Cardiac fibroblast (primary cell): ENCODE measurements at regions not wholly inside any gene's neighbourhood (a gene's known extent, or its start where the extent isn't known, plus 50 kb on each side); places are given as distances from the start of the nearest gene placed in this dataset.

ENCODE experiments used
- DNase-seq, 2 donors: peaks; one replicate each; pipeline versions ENCODE4 v3.0.0 to v3.0.0-alpha.2; 2010; ENCODE audit warnings: low read depth in 2 of 2
- H3K4me3 ChIP-seq, 2 donors: replicated peaks in 1 of 2; 1 replicate in 1 of 2; 2 replicates in 1 of 2; pipeline ENCODE4 v1.5.1; 2011; ENCODE audit warnings: low read depth in 2 of 2, low read length in 2 of 2, mild to moderate bottlenecking in 2 of 2, moderate library complexity in 1 of 2
- TF ChIP-seq, protein P1 (sequence below): IDR thresholded peaks from one replicate; pipeline ENCODE4 v1.5.1; 2011; ENCODE audit warnings: low read depth, mild to moderate bottlenecking, low read length, inconsistent platforms

DNA sequence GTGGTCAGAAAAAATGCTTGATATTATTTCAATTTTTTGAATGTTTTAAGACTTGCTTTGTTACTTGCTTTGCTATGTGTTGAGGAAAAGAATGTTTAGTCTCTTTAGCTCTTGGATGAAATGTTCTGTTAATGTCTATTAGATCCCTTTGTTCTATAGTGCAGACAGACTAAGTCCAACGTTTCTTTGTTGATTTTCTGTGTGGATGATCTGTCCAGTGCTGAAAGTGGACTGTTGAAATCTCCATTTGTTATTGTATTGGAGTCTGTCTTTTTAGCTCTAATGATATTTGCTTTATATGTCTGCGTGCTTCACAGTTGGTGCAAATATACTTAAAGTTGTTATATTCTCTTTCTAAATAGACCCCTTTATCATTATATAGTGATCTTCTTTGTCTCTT is 220.6 kb downstream of the GUCY2F start:
- TF ChIP-seq, protein P1, sequence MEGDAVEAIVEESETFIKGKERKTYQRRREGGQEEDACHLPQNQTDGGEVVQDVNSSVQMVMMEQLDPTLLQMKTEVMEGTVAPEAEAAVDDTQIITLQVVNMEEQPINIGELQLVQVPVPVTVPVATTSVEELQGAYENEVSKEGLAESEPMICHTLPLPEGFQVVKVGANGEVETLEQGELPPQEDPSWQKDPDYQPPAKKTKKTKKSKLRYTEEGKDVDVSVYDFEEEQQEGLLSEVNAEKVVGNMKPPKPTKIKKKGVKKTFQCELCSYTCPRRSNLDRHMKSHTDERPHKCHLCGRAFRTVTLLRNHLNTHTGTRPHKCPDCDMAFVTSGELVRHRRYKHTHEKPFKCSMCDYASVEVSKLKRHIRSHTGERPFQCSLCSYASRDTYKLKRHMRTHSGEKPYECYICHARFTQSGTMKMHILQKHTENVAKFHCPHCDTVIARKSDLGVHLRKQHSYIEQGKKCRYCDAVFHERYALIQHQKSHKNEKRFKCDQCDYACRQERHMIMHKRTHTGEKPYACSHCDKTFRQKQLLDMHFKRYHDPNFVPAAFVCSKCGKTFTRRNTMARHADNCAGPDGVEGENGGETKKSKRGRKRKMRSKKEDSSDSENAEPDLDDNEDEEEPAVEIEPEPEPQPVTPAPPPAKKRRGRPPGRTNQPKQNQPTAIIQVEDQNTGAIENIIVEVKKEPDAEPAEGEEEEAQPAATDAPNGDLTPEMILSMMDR: no peak
- peak in 1 of 2 donors; percentile 1 for DNase-seq
- no peak overlapping the region for H3K4me3 ChIP-seq

DNA sequence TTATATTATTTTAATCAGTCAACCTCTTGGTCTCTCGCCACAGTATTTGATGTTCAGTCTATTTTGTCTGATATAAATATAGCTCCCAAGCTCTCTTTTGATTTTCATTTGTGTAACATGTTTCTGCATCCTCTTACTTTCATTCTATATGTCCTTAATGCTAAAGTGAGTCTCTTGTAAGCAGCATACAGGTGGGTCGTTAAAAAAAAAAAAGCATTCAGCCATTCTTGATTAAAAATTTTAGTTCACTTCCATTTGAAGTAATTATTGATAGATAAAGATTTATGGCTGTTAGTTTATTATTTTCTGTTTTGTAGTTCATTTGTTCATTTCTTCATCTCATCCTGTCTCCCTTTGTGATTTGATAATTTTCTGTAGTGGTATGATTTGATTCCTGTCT is 229.1 kb downstream of the GUCY2F start:
- no peak for DNase-seq
- H3K4me3 ChIP-seq: no peak overlapping the region
- TF ChIP-seq, protein P1: no peak

DNA sequence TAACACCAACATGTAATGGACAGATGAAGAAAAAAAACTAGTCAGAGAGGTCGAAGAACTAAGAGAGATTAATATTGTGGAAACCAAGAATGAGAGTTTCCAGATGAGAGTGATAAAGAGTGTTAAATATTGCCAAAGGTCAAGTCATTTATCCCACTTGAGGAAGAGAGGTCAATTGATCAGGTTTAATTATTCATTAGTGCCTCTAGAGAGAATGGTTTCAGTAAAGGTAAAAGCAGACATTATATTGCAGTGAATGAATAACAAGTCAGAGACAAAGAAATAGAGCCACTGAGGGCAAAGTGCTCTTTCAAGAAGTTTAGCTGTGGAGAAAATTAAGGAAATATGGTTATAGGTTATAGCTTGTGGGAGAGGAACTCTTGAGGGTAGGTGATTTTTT is 263.1 kb downstream of the GUCY2F start:
- TF ChIP-seq, protein P1: no peak
- DNase-seq: no peak
- H3K4me3 ChIP-seq: no peak overlapping the region

DNA sequence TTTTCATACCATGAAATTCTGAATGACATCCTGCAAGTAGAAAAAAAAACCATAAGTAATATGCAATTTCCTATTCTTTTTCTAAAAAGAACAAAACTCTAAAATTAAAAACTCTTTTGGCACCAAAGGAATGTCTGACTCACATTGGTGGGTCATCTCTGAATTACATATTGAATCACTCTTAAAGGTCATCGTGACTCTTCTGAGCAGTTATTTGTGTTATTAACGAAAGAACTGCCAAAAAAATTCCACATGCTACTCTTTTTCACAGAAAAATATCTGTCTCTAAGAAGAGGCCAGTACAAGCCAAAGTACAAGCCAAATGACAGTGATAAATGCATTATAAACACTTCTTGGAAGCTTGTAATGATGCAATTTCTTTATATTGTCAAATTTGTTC is 282.2 kb downstream of the GUCY2F start:
- peak; percentile 44 to 55 for DNase-seq
- TF ChIP-seq, protein P1: no peak

DNA sequence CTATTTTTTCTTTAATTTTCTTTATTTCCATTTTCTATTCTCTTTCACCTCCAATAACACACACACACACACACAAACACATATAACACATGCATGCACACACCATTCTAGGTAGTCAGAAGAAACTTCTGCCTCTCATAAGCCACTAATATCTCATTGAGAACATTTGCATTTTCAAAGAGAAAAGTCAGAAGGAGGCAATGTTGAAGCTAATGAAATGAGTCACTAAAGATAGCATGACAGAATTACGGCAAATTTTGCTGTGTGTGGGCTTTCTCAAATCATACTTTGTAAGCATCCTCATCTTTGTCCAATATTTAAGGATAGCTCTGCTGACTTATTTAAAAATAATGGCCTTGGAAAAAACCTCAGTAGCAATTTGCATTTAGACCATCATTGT is 291.3 kb downstream of the GUCY2F start:
- TF ChIP-seq, protein P1: no peak
- H3K4me3 ChIP-seq: no peak overlapping the region
- DNase-seq: no peak

More for the DNA sequence above, 282.2 kb downstream of the GUCY2F start:
- H3K4me3 ChIP-seq: no peak overlapping the region

DNA sequence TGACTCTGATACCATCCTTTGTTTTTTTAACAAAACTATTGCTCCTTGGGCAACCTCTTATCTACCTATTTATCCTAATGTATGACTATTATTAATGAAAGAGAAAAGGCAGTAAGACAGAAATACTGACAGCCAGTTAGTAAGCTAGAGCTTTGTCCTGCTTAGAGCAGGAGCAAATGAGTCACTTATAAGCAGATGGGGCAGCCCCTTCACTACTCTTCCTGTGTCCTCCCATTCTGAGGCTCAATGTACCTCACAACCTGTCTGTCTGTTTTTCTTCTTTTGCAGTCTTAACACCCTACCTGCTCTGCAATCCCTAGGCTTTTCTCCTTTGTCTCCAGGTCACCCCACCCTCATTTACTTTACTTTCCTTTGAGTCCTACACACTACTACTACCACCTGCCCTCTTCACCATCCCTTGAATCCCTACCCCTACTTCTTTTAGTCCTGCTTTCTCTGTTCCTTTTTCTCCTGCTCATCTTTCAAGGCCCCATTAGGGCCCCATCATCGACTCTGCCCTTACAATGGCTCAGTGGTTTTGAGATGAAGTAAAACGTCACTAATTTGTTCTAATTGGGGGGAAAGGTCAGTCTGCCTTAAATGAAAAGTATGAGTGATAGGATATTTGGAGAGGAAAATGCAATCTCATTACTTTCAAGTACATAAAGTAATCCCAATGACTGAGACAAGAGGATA is 294.3 kb downstream of the GUCY2F start:
- H3K4me3 ChIP-seq: no peak overlapping the region
- TF ChIP-seq, protein P1: no peak
- no peak for DNase-seq

DNA sequence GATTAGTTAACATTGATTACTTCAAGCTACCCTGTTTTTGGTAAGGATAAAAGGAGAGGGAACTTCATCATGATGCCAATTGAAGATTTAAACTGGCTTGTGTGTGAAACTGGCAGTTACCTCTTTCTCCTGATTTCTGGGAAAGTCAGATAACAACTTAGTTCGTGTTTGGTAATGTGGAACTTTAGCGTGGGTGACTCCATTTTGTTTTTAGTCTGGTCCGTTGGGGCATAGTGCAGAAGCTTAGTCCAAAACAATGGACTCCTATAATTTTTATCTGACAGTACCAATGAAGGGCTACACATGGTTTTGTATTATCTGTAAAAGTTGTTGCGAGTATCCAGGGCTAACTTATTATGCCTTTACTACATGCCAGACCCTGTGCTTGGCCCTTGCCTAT is 294.9 kb downstream of the GUCY2F start:
- DNase-seq: no peak
- H3K4me3 ChIP-seq: no peak overlapping the region
- TF ChIP-seq, protein P1: no peak
